Neural cell (in vitro differentiated cells): ENCODE measurements at regions not wholly inside any gene's neighbourhood (a gene's known extent, or its start where the extent isn't known, plus 50 kb on each side); places are given as distances from the start of the nearest gene placed in this dataset.

Experiments used
- H2AFZ ChIP-seq: fragments of 200-600, 300-800 bp; sonication (generic), shearing (Covaris generic); 2 replicates; pipeline ENCODE4 v1.6.0; 2014; ENCODE audit warnings: low read depth, mild to moderate bottlenecking, antibody characterized with exemption, low read length, moderate library complexity
- H3F3A ChIP-seq: fragments of 200-600 bp; shearing (Covaris generic); 2 replicates; pipeline ENCODE4 v1.6.1; 2016; ENCODE audit warnings: mild to moderate bottlenecking, moderate library complexity, mixed read lengths, antibody characterized with exemption, low read length; ENCODE audit not compliant: insufficient read depth, poor library complexity, severe bottlenecking
- H3K27ac ChIP-seq: fragments of 200-600, 300-800 bp; sonication (generic), shearing (Covaris generic); 2 replicates; pipeline ENCODE4 v1.5.1; 2014; ENCODE audit warnings: mild to moderate bottlenecking, low read length, moderate library complexity
- H3K27me3 ChIP-seq: fragments of 300-800, 200-600 bp; sonication (generic), shearing (Covaris generic); 2 replicates; pipeline ENCODE4 v1.6.0; 2014; ENCODE audit warnings: mild to moderate bottlenecking, low read depth, low read length, moderate library complexity; ENCODE audit not compliant: insufficient read depth
- H3K36me3 ChIP-seq: fragments of 300-800, 200-600 bp; sonication (generic), shearing (Covaris generic); 2 replicates; pipeline ENCODE4 v1.5.1; 2014; ENCODE audit warnings: mild to moderate bottlenecking, antibody characterized with exemption, low read length, moderate library complexity; ENCODE audit not compliant: insufficient read depth
- H3K4me2 ChIP-seq: fragments of 300-800, 200-600 bp; sonication (generic), shearing (Covaris generic); 2 replicates; pipeline ENCODE4 v1.6.0; 2014; ENCODE audit warnings: mild to moderate bottlenecking, low read length
- H3K4me3 ChIP-seq: fragments of 300-800, 200-600 bp; sonication (generic), shearing (Covaris generic); 2 replicates; pipeline ENCODE4 v1.5.1; 2014; ENCODE audit warnings: mild to moderate bottlenecking, low read length, moderate library complexity
- H3K79me2 ChIP-seq: fragments of 200-600 bp; shearing (Covaris generic); replicated peaks from 2 replicates; pipeline ENCODE4 v1.6.0; 2014; ENCODE audit warnings: mild to moderate bottlenecking, low read length, moderate library complexity; ENCODE audit not compliant: insufficient read depth
- H3K9ac ChIP-seq: fragments of 300-800, 200-600 bp; sonication (generic), shearing (Covaris generic); 2 replicates; pipeline ENCODE4 v1.6.1; 2016; ENCODE audit warnings: mild to moderate bottlenecking, low read length, mixed read lengths
- H3K9me2 ChIP-seq: fragments of 200-600 bp; shearing (Covaris generic); 2 replicates; pipeline ENCODE4 v1.6.1; 2016; ENCODE audit warnings: mild to moderate bottlenecking, low read length, mixed read lengths; ENCODE audit not compliant: insufficient read depth
- H3K9me3 ChIP-seq: fragments of 200-600, 300-800 bp; sonication (generic), shearing (Covaris generic); 2 replicates; pipeline ENCODE4 v1.6.1; 2016; ENCODE audit warnings: mild to moderate bottlenecking, mixed run types, low read length, moderate library complexity, mixed read lengths
- H4K20me1 ChIP-seq: fragments of 200-600 bp; shearing (Covaris generic); 2 replicates; pipeline ENCODE4 v1.6.1; 2016; ENCODE audit warnings: mild to moderate bottlenecking, mixed run types; ENCODE audit not compliant: insufficient read depth
- CTCF ChIP-seq: fragments of 450-650 bp; IDR thresholded peaks from 2 replicates; pipeline ENCODE4 v1.5.1; 2014; ENCODE audit warnings: antibody characterized with exemption, mild to moderate bottlenecking, moderate library complexity; ENCODE audit not compliant: poor library complexity, severe bottlenecking
- EP300 ChIP-seq: fragments of 450-650 bp; conservative IDR thresholded peaks from 2 replicates; pipeline ENCODE4 v1.6.1; 2014; ENCODE audit warnings: antibody characterized with exemption, mild to moderate bottlenecking, moderate library complexity; ENCODE audit not compliant: poor library complexity, severe bottlenecking
- EZH2 ChIP-seq: fragments of 200-600, 300-800 bp; shearing (Covaris generic), sonication (generic); IDR thresholded peaks from 2 replicates; pipeline ENCODE4 v1.6.1; 2014; ENCODE audit warnings: antibody characterized with exemption, low read length, borderline replicate concordance, mild to moderate bottlenecking; ENCODE audit not compliant: insufficient read depth, poor library complexity, severe bottlenecking
- MXI1 ChIP-seq: fragments of 450-650 bp; conservative IDR thresholded peaks from 2 replicates; pipeline ENCODE4 v1.6.1; 2014; ENCODE audit warnings: antibody characterized with exemption, mild to moderate bottlenecking; ENCODE audit not compliant: poor library complexity, severe bottlenecking
- POLR2AphosphoS5 ChIP-seq: IDR thresholded peaks from 2 replicates; pipeline ENCODE4 v1.6.1; 2012
- RAD21 ChIP-seq: fragments of 450-650 bp; conservative IDR thresholded peaks from 2 replicates; pipeline ENCODE4 v1.6.1; 2014; ENCODE audit warnings: antibody characterized with exemption, mild to moderate bottlenecking, moderate library complexity
- SMC3 ChIP-seq: fragments of 450-650 bp; conservative IDR thresholded peaks from 2 replicates; pipeline ENCODE4 v1.6.1; 2014; ENCODE audit warnings: antibody characterized with exemption, mild to moderate bottlenecking, moderate library complexity; ENCODE audit not compliant: poor library complexity
- TAF1 ChIP-seq: IDR thresholded peaks from 2 replicates; pipeline ENCODE4 v1.6.1; 2012; ENCODE audit warnings: low read depth
- TF ChIP-seq, protein P1 (sequence below): IDR thresholded peaks from 2 replicates; pipeline ENCODE4 v1.6.1; 2012; ENCODE audit warnings: borderline replicate concordance

- no peaks in the 10 kb centered on the region for H3K9me2 ChIP-seq
- no peak overlapping the region for H3K27ac ChIP-seq
- no peaks in the 10 kb centered on the region for H3K36me3 ChIP-seq
- H3K79me2 ChIP-seq = no peaks in the 10 kb centered on the region
- TF ChIP-seq, protein P1, sequence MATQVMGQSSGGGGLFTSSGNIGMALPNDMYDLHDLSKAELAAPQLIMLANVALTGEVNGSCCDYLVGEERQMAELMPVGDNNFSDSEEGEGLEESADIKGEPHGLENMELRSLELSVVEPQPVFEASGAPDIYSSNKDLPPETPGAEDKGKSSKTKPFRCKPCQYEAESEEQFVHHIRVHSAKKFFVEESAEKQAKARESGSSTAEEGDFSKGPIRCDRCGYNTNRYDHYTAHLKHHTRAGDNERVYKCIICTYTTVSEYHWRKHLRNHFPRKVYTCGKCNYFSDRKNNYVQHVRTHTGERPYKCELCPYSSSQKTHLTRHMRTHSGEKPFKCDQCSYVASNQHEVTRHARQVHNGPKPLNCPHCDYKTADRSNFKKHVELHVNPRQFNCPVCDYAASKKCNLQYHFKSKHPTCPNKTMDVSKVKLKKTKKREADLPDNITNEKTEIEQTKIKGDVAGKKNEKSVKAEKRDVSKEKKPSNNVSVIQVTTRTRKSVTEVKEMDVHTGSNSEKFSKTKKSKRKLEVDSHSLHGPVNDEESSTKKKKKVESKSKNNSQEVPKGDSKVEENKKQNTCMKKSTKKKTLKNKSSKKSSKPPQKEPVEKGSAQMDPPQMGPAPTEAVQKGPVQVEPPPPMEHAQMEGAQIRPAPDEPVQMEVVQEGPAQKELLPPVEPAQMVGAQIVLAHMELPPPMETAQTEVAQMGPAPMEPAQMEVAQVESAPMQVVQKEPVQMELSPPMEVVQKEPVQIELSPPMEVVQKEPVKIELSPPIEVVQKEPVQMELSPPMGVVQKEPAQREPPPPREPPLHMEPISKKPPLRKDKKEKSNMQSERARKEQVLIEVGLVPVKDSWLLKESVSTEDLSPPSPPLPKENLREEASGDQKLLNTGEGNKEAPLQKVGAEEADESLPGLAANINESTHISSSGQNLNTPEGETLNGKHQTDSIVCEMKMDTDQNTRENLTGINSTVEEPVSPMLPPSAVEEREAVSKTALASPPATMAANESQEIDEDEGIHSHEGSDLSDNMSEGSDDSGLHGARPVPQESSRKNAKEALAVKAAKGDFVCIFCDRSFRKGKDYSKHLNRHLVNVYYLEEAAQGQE = no peak
- no peak for TF ChIP-seq SMC3
- no peak for TF ChIP-seq POLR2AphosphoS5
- no peak for TF ChIP-seq CTCF
- TF ChIP-seq TAF1 = no peak
- TF ChIP-seq EP300 = no peak
- TF ChIP-seq EZH2 = no peak
- no peak for TF ChIP-seq RAD21
- no peak for TF ChIP-seq MXI1
- H4K20me1 ChIP-seq = no peaks in the 10 kb centered on the region
- no peak overlapping the region for H3K4me2 ChIP-seq
- no peaks in the 10 kb centered on the region for H3K27me3 ChIP-seq
- H3K9ac ChIP-seq = no peak overlapping the region
- H3F3A ChIP-seq = no peaks in the 10 kb centered on the region
- no peak overlapping the region for H2AFZ ChIP-seq
- H3K4me3 ChIP-seq = no peak overlapping the region
- H3K9me3 ChIP-seq = no peaks in the 10 kb centered on the region
These were observed 68.2 kb upstream of the SLIT3 start for GRCh38 chr5:169369130-169369529.

- H4K20me1 ChIP-seq = no peaks in the 10 kb centered on the region
- H3K4me3 ChIP-seq = no peak overlapping the region
- H3K27me3 ChIP-seq = no peaks in the 10 kb centered on the region
- no peaks in the 10 kb centered on the region for H3F3A ChIP-seq
- no peaks in the 10 kb centered on the region for H3K79me2 ChIP-seq
- no peak overlapping the region for H3K4me2 ChIP-seq
- no peak for TF ChIP-seq POLR2AphosphoS5
- no peak for TF ChIP-seq EP300
- TF ChIP-seq EZH2 = no peak
- TF ChIP-seq MXI1 = no peak
- TF ChIP-seq, protein P1 = no peak
- TF ChIP-seq CTCF = no peak
- no peak for TF ChIP-seq TAF1
- TF ChIP-seq SMC3 = no peak
- no peak for TF ChIP-seq RAD21
- no peaks in the 10 kb centered on the region for H3K36me3 ChIP-seq
- no peak overlapping the region for H2AFZ ChIP-seq
- H3K9me3 ChIP-seq = no peaks in the 10 kb centered on the region
- H3K9ac ChIP-seq = no peak overlapping the region
- no peaks in the 10 kb centered on the region for H3K9me2 ChIP-seq
- no peak overlapping the region for H3K27ac ChIP-seq
These were observed 66.9 kb upstream of the SLIT3 start for GRCh38 chr5:169367861-169368260.
